GM19099 (cell line): ENCODE measurements at regions not wholly inside any gene's neighbourhood (a gene's known extent, or its start where the extent isn't known, plus 50 kb on each side); places are given as distances from the start of the nearest gene placed in this dataset.

ENCODE experiments used
- POLR2A ChIP-seq: IDR thresholded peaks from 3 replicates; pipeline ENCODE4 v1.6.1; 2011; ENCODE audit warnings: low read depth; ENCODE audit not compliant: insufficient read length; ENCODE audit errors: extremely low read depth

DNA sequence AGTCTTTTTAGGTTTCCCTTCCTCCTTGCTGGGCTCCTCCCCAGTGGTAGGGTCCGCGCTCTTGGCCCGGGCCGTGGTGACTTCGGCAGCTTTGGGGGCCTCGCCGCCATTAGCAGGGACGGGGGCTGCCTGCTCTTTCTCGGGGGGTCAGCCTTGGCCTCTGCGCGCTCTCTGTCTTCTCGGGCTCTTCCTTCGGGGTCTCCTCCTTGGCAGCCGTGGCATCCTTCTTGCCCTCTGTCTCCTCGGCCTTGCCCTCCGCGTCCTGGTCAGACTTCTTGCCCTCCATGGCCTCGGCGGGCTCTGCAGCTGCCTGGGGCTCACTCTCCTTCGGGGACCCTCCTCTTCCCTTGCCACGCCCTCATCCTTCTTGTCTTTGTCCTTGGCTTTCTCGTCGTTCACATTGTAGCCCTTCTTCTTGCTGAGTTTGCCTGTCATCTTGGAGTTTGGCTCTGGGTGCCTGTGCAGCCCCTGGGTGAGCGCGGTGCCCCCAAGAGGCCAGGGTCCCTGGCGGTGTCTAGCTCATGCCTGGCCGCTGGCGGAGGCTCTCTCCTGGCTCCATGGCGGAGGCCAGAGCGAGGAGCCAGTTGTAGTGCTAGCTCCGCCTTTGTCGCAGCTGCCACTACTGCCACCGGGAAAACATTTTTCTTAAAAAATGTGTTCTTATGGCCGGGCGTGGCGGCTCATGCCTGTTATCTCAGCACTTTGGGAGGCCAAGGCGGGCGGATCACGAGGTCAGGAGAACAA lies 283.0 kb upstream of the SGCG start:
- TF ChIP-seq POLR2A = no peak

- no peak for TF ChIP-seq POLR2A
These were observed 277.5 kb upstream of the SGCG start for GRCh38 chr13:22903301-22903700.

- TF ChIP-seq POLR2A = no peak
These were observed 276.9 kb upstream of the SGCG start for GRCh38 chr13:22903925-22904324.

GRCh38 chr13:22915442-22916082 lies 265.2 kb upstream of the SGCG start:
- no peak for TF ChIP-seq POLR2A

GRCh38 chr13:22925881-22926747 lies 254.7 kb upstream of the SGCG start:
- no peak for TF ChIP-seq POLR2A

- TF ChIP-seq POLR2A = no peak
These were observed 253.9 kb upstream of the SGCG start for GRCh38 chr13:22926748-22927400.

DNA sequence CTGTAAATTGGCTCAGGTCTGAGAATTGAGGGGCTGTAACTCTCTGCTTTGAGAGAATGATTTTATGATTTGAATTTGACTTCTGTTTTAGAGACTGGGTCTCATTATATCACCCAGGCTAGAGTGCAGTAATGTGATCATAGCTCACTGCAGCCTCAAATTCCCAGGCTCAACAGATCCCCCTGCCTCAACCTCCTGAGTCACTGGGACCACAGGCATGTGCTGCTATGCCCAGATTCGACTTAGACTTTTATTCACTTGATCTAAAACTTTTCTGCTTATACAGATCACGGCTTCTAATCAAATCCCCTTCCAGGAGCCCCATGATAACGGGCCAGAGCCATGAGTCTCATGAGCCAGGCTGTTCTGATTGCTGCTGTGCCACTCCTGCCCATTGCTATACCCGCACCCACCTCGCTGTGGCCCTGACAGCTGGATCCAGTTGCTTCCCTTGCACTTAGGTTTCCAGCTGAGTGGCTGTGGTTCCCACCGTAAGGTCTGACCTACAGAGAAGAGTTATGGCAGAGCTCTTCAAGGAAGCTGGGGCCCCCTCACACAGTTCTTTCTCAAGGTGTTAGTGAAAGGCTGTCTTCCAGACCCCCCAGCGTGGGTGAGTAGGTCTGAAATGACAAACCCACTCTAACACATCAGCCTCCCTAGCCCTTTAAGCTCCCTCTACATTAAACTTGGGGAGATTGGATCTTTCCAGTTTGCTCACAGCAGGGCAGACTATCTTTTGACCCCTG lies 251.2 kb upstream of the SGCG start:
- no peak for TF ChIP-seq POLR2A

- TF ChIP-seq POLR2A = no peak
These were observed 249.2 kb upstream of the SGCG start for GRCh38 chr13:22931576-22931975.

DNA sequence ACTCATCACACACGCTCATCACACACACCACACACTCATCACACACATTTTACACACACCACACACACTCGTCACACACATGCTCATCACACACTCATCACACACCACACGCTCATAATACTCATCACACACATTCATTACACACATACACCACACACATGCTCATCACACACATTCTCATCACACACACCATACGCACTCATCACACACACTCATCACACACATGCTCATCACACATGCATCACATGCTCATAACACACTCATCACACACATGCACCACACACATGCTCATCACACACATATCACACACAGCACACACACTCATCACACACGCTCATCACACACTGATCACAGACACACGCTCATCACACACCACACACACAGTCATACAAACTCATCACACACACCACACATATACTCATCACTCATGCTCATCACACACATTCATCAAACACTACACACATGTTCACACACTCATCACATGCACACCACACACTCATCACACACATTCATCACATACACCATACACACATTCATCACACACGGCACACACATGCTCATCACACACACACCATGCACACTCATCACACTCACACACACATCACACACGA lies 247.1 kb upstream of the SGCG start:
- no peak for TF ChIP-seq POLR2A

DNA sequence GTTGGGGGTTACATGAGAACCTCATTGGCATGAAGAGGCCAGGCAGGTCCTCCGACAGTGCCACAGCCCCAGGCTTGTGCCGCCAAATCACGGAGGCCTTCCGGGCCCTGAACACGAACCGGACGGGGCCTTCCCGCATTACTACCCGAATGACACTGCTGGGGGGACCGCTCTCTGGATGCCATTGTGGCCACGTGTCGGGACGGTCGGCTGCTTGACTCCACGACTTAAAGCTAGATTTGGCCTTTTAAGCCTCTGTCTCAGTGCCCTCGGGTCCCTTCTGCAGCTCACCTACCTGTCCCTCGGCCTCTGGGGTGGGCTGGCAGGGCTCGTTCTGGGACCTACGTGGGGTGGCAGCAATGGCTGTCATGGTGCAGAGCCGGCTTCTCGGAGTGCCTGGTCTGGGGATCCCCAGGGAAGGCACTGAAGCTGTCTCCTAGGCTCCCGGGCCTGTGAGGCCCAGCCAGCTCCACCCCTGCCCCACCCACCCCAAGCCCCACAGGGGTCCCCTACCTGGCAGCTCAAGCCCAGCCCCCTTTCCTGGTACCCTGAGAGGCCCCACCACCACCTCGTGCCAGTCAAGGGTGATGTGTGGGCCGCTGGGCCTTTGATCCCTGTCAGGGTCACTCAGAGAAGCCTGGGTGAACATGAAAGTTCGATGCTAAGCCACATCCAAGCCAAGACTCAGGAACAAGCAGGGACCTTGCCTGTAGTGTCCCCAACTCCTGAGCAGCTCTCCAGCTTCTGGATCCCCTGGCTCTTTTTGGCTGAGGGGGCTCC lies 245.8 kb upstream of the SGCG start:
- TF ChIP-seq POLR2A = no peak

- no peak for TF ChIP-seq POLR2A
These were observed 244.6 kb upstream of the SGCG start for GRCh38 chr13:22936228-22936627.

- no peak for TF ChIP-seq POLR2A
These were observed 243.5 kb upstream of the SGCG start for GRCh38 chr13:22937241-22937640.

- TF ChIP-seq POLR2A = no peak
These were observed 242.8 kb upstream of the SGCG start for GRCh38 chr13:22937953-22938352.
